Loucy (cell line): ENCODE measurements at regions not wholly inside any gene's neighbourhood (a gene's known extent, or its start where the extent isn't known, plus 50 kb on each side); places are given as distances from the start of the nearest gene placed in this dataset.

ENCODE experiments used
- H2AFZ ChIP-seq: fragments of 200-600 bp; sonication (generic); 2 replicates; pipeline ENCODE4 v1.6.0; 2016; ENCODE audit warnings: antibody characterized with exemption, mild to moderate bottlenecking, low read length, moderate library complexity
- H3F3A ChIP-seq: fragments of 200-600 bp; 2 replicates; pipeline ENCODE4 v1.6.0; 2016; ENCODE audit warnings: antibody characterized with exemption, low read depth, mild to moderate bottlenecking
- H3K27me3 ChIP-seq: fragments of 200-600 bp; sonication (generic); 2 replicates; pipeline ENCODE4 v1.6.1; 2014; ENCODE audit warnings: low read length, mild to moderate bottlenecking; ENCODE audit not compliant: insufficient read depth, poor library complexity, severe bottlenecking
- H3K36me3 ChIP-seq: fragments of 200-600 bp; sonication (generic); 2 replicates; pipeline ENCODE4 v1.6.1; 2016; ENCODE audit warnings: low read length; ENCODE audit not compliant: insufficient read depth
- H3K4me1 ChIP-seq: fragments of 200-600 bp; sonication (generic); 2 replicates; pipeline ENCODE4 v1.5.1; 2014; ENCODE audit warnings: low read length, mild to moderate bottlenecking; ENCODE audit not compliant: insufficient read depth, poor library complexity, severe bottlenecking
- H3K4me2 ChIP-seq: fragments of 200-600 bp; sonication (generic); 2 replicates; pipeline ENCODE4 v1.6.0; 2014; ENCODE audit warnings: antibody characterized with exemption, low read length, low read depth, mild to moderate bottlenecking; ENCODE audit not compliant: poor library complexity, severe bottlenecking
- H3K4me3 ChIP-seq: fragments of 200-600 bp; sonication (generic); 2 replicates; pipeline ENCODE4 v1.5.1; 2014; ENCODE audit warnings: low read length, mild to moderate bottlenecking, mixed read lengths; ENCODE audit not compliant: poor library complexity, severe bottlenecking
- H3K79me2 ChIP-seq: fragments of 200-600 bp; sonication (generic); 2 replicates; pipeline ENCODE4 v1.6.1; 2014; ENCODE audit warnings: low read length; ENCODE audit not compliant: insufficient read depth
- H3K9ac ChIP-seq: fragments of 200-600 bp; sonication (generic); 2 replicates; pipeline ENCODE4 v1.6.0; 2014; ENCODE audit warnings: mild to moderate bottlenecking, low read depth, low read length, moderate library complexity; ENCODE audit not compliant: poor library complexity, severe bottlenecking
- H3K9me2 ChIP-seq: fragments of 200-600 bp; sonication (generic); replicated peaks from 2 replicates; pipeline ENCODE4 v1.6.1; 2016; ENCODE audit warnings: low read depth, low read length, mixed read lengths
- H3K9me3 ChIP-seq: fragments of 200-600 bp; sonication (generic); 2 replicates; pipeline ENCODE4 v1.6.1; 2014; ENCODE audit warnings: mild to moderate bottlenecking, antibody characterized with exemption, low read length, low read depth; ENCODE audit not compliant: insufficient read depth
- H4K20me1 ChIP-seq: fragments of 200-600 bp; sonication (generic); 2 replicates; pipeline ENCODE4 v1.6.0; 2014; ENCODE audit warnings: antibody characterized with exemption, low read length, mild to moderate bottlenecking; ENCODE audit not compliant: insufficient read depth, poor library complexity, severe bottlenecking
- EZH2phosphoT487 ChIP-seq: fragments of 200-600 bp; IDR thresholded peaks from 2 replicates; pipeline ENCODE4 v1.6.1; 2018; ENCODE audit warnings: antibody characterized with exemption, mild to moderate bottlenecking, moderate library complexity, borderline replicate concordance
- TF ChIP-seq, protein P1 (sequence below): fragments of 200-600 bp; sonication (generic); conservative IDR thresholded peaks from 2 replicates; pipeline ENCODE4 v1.5.1; 2014; ENCODE audit warnings: mild to moderate bottlenecking, antibody characterized with exemption, low read length

DNA sequence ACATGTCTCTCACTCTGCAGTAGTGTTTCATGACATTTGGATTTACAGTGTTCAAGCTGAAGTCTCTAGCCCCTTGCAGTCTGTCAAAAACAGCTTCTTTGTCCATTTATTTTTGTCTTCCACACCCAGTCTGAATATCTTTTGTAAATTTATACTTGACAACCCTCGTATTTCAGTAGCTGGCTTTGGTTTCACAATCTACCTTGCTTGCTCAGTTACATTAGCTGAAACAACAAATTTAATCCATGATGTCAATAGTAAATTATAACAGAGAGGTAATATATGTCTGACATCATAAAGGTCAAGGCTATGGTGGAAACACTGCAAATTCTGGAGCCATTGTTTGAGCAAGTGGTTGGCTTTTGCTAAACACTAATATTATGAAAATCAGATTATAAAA lies 328.7 kb downstream of the MTX2 start:
- no peaks in the 10 kb centered on the region for H3K9me2 ChIP-seq
- no peak overlapping the region for H2AFZ ChIP-seq
- H4K20me1 ChIP-seq, result no peaks in the 10 kb centered on the region
- TF ChIP-seq, protein P1, sequence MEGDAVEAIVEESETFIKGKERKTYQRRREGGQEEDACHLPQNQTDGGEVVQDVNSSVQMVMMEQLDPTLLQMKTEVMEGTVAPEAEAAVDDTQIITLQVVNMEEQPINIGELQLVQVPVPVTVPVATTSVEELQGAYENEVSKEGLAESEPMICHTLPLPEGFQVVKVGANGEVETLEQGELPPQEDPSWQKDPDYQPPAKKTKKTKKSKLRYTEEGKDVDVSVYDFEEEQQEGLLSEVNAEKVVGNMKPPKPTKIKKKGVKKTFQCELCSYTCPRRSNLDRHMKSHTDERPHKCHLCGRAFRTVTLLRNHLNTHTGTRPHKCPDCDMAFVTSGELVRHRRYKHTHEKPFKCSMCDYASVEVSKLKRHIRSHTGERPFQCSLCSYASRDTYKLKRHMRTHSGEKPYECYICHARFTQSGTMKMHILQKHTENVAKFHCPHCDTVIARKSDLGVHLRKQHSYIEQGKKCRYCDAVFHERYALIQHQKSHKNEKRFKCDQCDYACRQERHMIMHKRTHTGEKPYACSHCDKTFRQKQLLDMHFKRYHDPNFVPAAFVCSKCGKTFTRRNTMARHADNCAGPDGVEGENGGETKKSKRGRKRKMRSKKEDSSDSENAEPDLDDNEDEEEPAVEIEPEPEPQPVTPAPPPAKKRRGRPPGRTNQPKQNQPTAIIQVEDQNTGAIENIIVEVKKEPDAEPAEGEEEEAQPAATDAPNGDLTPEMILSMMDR, result no peak
- no peak for TF ChIP-seq EZH2phosphoT487
- no peak overlapping the region for H3K4me3 ChIP-seq
- no peaks in the 10 kb centered on the region for H3K9me3 ChIP-seq
- no peaks in the 10 kb centered on the region for H3K36me3 ChIP-seq
- no peaks in the 10 kb centered on the region for H3K79me2 ChIP-seq
- H3F3A ChIP-seq, result no peaks in the 10 kb centered on the region
- H3K9ac ChIP-seq, result no peak overlapping the region
- H3K27me3 ChIP-seq, result no peaks in the 10 kb centered on the region
- no peak overlapping the region for H3K4me2 ChIP-seq
- no peaks in the 10 kb centered on the region for H3K4me1 ChIP-seq

DNA sequence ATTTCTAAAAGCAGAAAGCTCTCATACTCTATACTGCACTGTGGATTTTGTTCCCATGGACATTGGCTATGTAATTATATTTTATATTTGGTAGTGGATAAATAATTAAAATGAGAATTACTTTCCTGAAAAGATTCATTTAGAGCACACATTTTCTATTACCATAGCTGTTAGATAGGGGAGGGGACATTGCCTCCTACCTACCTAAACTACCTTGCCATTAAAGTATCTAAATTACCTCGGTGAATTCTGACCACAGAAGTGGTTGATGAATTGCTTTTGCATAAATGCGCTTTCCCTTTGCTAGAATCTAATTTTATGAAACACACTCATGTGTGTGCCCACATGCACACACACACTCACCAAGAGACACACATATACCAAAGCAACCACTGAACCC lies 329.1 kb downstream of the MTX2 start:
- Histone ChIP-seq H3K27me3 (no peaks in the 10 kb centered on the region), H3F3A (no peaks in the 10 kb centered on the region), H3K9me3 (no peaks in the 10 kb centered on the region)

DNA sequence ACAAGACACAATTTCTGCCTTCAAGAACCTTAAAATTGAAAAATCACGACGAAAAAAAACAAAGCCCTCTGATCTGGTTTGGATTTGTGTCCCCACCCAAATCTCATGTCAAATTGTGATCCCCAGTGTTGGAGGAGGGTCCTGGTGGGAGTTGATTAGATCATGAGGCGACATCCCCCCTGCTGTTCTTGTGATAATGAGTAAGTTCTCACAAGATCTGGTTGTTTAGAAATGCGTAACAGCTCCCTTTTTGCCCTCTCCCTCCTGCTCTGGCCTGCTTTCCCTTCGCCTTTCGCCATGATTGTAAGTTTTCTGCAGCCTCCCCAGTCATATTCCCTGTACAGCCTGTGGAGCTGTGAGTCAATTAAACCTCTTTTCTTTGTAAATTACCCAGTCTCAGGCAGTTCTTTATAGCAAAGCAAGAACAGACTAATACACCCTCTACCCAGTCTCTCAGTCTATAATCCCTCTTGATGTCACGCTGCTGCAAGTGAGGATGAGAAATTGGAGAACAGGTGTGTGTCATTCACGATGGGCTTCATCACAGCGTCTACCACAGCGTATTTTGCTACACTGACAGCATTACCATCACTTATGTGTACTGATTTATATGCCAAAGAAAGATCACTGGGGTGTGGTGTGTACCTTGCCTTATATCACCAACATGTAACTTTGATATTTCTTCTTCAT lies 330.7 kb downstream of the MTX2 start:
- TF ChIP-seq, protein P1, result no peak
- TF ChIP-seq EZH2phosphoT487, result no peak
- H3K27me3 ChIP-seq, result no peaks in the 10 kb centered on the region
- H3K4me2 ChIP-seq, result no peak overlapping the region
- H3K79me2 ChIP-seq, result no peaks in the 10 kb centered on the region
- no peaks in the 10 kb centered on the region for H3K4me1 ChIP-seq
- no peak overlapping the region for H2AFZ ChIP-seq
- no peaks in the 10 kb centered on the region for H4K20me1 ChIP-seq
- H3F3A ChIP-seq, result no peaks in the 10 kb centered on the region
- no peak overlapping the region for H3K9ac ChIP-seq
- no peaks in the 10 kb centered on the region for H3K9me3 ChIP-seq
- no peak overlapping the region for H3K4me3 ChIP-seq
- H3K36me3 ChIP-seq, result no peaks in the 10 kb centered on the region
- no peaks in the 10 kb centered on the region for H3K9me2 ChIP-seq

More for the DNA sequence above, 329.1 kb downstream of the MTX2 start:
- no peaks in the 10 kb centered on the region for H3K79me2 ChIP-seq
- no peak overlapping the region for H3K4me3 ChIP-seq
- H3K36me3 ChIP-seq, result no peaks in the 10 kb centered on the region
- H3K4me1 ChIP-seq, result no peaks in the 10 kb centered on the region
- TF ChIP-seq, protein P1, result no peak
- no peak for TF ChIP-seq EZH2phosphoT487
- no peak overlapping the region for H3K4me2 ChIP-seq
- no peaks in the 10 kb centered on the region for H3K9me2 ChIP-seq
- no peak overlapping the region for H2AFZ ChIP-seq
- no peaks in the 10 kb centered on the region for H4K20me1 ChIP-seq
- H3K9ac ChIP-seq, result no peak overlapping the region
